Osteocyte (in vitro differentiated cells): ENCODE measurements at regions not wholly inside any gene's neighbourhood (a gene's known extent, or its start where the extent isn't known, plus 50 kb on each side); places are given as distances from the start of the nearest gene placed in this dataset.
"Not testable (repeated sequence)": the region's sequence is repeated elsewhere in the genome, so short reads cannot be mapped to it uniquely, and the experiment has no call there.

ENCODE experiments used
- DNase-seq: peaks from one replicate; pipeline ENCODE4 v3.0.0; 2021; ENCODE audit warnings: mixed read lengths; ENCODE audit not compliant: unreplicated experiment; ENCODE audit errors: extremely low spot score
- H3K27ac Mint-ChIP-seq: one replicate; pipeline ENCODE4 v1.8.0; 2021; ENCODE audit warnings: mild to moderate bottlenecking, mixed read lengths; ENCODE audit not compliant: unreplicated experiment
- H3K27me3 Mint-ChIP-seq: one replicate; pipeline ENCODE4 v1.8.0; 2021; ENCODE audit warnings: mixed read lengths; ENCODE audit not compliant: unreplicated experiment
- H3K36me3 Mint-ChIP-seq: one replicate; pipeline ENCODE4 v1.8.0; 2021; ENCODE audit warnings: mixed read lengths; ENCODE audit not compliant: unreplicated experiment
- H3K4me1 Mint-ChIP-seq: one replicate; pipeline ENCODE4 v1.8.0; 2021; ENCODE audit warnings: mixed read lengths; ENCODE audit not compliant: unreplicated experiment
- H3K4me3 Mint-ChIP-seq: one replicate; pipeline ENCODE4 v1.8.0; 2021; ENCODE audit warnings: mild to moderate bottlenecking, moderate library complexity, mixed read lengths; ENCODE audit not compliant: unreplicated experiment
- H3K9me3 Mint-ChIP-seq: one replicate; pipeline ENCODE4 v1.8.0; 2021; ENCODE audit warnings: mixed read lengths; ENCODE audit not compliant: unreplicated experiment
- CTCF ChIP-seq: fragments of 200-600 bp; sonication (generic); IDR thresholded peaks from 2 replicates; pipeline ENCODE4 v1.5.0; 2021; ENCODE audit warnings: antibody characterized with exemption, mild to moderate bottlenecking, moderate library complexity

DNA sequence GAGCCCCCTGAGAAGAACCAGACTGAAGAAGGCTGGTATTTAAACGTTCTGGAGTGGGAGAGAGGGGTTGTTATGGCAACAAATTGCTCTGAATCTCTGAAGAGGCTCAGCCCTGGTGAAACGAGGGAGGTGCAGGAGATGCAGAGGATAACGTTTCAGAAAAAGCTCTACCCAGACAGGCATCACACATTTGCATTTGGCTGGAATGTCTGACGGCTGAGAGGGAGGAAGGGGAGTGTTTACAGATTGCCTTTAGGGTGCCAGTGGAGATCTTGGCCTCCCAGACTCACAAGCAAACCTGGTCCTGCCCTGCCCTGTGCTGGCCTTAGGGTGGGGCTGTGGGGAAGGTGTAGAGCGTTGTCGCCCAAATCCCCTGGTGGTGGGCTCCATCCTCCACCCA is 169.0 kb upstream of the AJAP1 start:
- Mint-ChIP-seq H3K4me3 (no peak overlapping the region), H3K27ac (no peak overlapping the region), H3K27me3 (no peaks in the 10 kb centered on the region), H3K36me3 (no peaks in the 10 kb centered on the region), H3K9me3 (peaks cover 30% of the 10 kb centered on the region), H3K4me1 (no peaks in the 10 kb centered on the region)
- no peak for TF ChIP-seq CTCF
- DNase-seq, result no peak

- no peak for DNase-seq
- H3K27ac Mint-ChIP-seq, result no peak overlapping the region
- peaks cover 33% of the 10 kb centered on the region for H3K9me3 Mint-ChIP-seq
- no peaks in the 10 kb centered on the region for H3K4me1 Mint-ChIP-seq
- H3K36me3 Mint-ChIP-seq, result no peaks in the 10 kb centered on the region
- H3K4me3 Mint-ChIP-seq, result no peak overlapping the region
- no peak for TF ChIP-seq CTCF
- no peaks in the 10 kb centered on the region for H3K27me3 Mint-ChIP-seq
Observed at GRCh38 chr1:4485878-4486277, 168.5 kb upstream of the AJAP1 start.

- H3K36me3 Mint-ChIP-seq, result no peaks in the 10 kb centered on the region
- no peak for TF ChIP-seq CTCF
- no peak overlapping the region for H3K4me3 Mint-ChIP-seq
- H3K27ac Mint-ChIP-seq, result no peak overlapping the region
- no peaks in the 10 kb centered on the region for H3K27me3 Mint-ChIP-seq
- peaks cover 39% of the 10 kb centered on the region for H3K9me3 Mint-ChIP-seq
- no peaks in the 10 kb centered on the region for H3K4me1 Mint-ChIP-seq
- no peak for DNase-seq
Observed at GRCh38 chr1:4486408-4487120, 167.8 kb upstream of the AJAP1 start.

GRCh38 chr1:4488018-4488417 is 166.4 kb upstream of the AJAP1 start:
- Mint-ChIP-seq H3K4me1 (no peaks in the 10 kb centered on the region), H3K27ac (no peak overlapping the region), H3K36me3 (no peaks in the 10 kb centered on the region), H3K27me3 (no peaks in the 10 kb centered on the region), H3K4me3 (no peak overlapping the region), H3K9me3 (peaks cover 44% of the 10 kb centered on the region)
- TF ChIP-seq CTCF, result no peak
- DNase-seq, result no peak

GRCh38 chr1:4489486-4489885 is 164.9 kb upstream of the AJAP1 start:
- Mint-ChIP-seq H3K4me3 (no peak overlapping the region), H3K27me3 (no peaks in the 10 kb centered on the region), H3K9me3 (peaks cover 45% of the 10 kb centered on the region), H3K36me3 (no peaks in the 10 kb centered on the region), H3K27ac (no peak overlapping the region), H3K4me1 (no peaks in the 10 kb centered on the region)
- DNase-seq, result no peak
- no peak for TF ChIP-seq CTCF

DNA sequence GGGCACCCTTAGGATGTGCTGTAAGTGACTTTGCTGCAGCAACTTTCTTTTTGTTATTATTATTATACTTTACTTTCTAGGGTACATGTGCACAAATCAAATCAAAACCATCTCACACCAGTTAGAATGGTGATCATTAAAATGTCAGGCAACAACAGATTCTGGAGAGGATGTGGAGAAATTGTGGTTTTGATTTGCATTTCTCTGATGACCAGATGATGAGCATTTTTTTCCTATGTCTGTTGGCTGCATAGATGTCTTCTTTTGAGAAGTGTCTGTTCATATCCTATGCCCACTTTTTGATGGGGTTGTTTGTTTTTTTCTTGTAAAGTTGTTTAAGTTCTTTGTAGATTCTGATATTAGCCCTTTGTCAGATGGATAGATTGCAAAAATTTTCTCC is 164.4 kb upstream of the AJAP1 start:
- not testable (repeated sequence) for H3K4me1 Mint-ChIP-seq, DNase-seq, H3K27me3 Mint-ChIP-seq, H3K36me3 Mint-ChIP-seq, H3K27ac Mint-ChIP-seq, H3K4me3 Mint-ChIP-seq
- H3K9me3 Mint-ChIP-seq, result peaks cover 41% of the 10 kb centered on the region
